Spleen (tissue), 7 donors: ENCODE measurements at regions not wholly inside any gene's neighbourhood (a gene's known extent, or its start where the extent isn't known, plus 50 kb on each side); places are given as distances from the start of the nearest gene placed in this dataset.

Experiments
- CTCF ChIP-seq, 11 experiments: fragments of 200-600 bp in 7 of 11; fragments of 450-650 bp in 4 of 11; sonication (generic) in 4 of 11; IDR thresholded peaks in 8 of 11; conservative IDR thresholded peaks in 3 of 11; 1 replicate in 7 of 11; 2 replicates in 4 of 11; pipeline versions ENCODE4 v1.4.0 to v1.8.0; 2016 to 2021; ENCODE audit warnings: antibody characterized with exemption in 11 of 11, inconsistent platforms in 4 of 11, mild to moderate bottlenecking in 1 of 11
- POLR2A ChIP-seq, 3 donors: fragments of 450-650 bp; IDR thresholded peaks; one replicate each; pipeline ENCODE4 v1.5.1; 2017; ENCODE audit warnings: antibody characterized with exemption in 3 of 3, mild to moderate bottlenecking in 1 of 3
- donor health status: DM: no; HTN: no; CAD: no; lungs with moderate emphysema.
- donor health status: DM: no; HTN: no; CAD: no.
- donor health status: DM: no; HTN: no; CAD: no.

GRCh38 chr3:76668653-76669052 is 371.2 kb upstream of the ROBO2 start:
- TF ChIP-seq CTCF (IDR thresholded peaks at IDR 0.05 in 8 of 11, conservative IDR thresholded peaks at IDR 0.05 in 3 of 11) (no peak), POLR2A (IDR thresholded peaks at IDR 0.05) (no peak)
